Bronchial epithelial cell (primary cell): ENCODE measurements at regions not wholly inside any gene's neighbourhood (a gene's known extent, or its start where the extent isn't known, plus 50 kb on each side); places are given as distances from the start of the nearest gene placed in this dataset.
"Not testable (repeated sequence)": the region's sequence is repeated elsewhere in the genome, so short reads cannot be mapped to it uniquely, and the experiment has no call there.

Source experiments
- DNase-seq: peaks from one replicate; pipeline ENCODE4 v3.0.0-alpha.2; 2010; ENCODE audit warnings: low read depth
- FAIRE-seq: peaks from 2 replicates; lab custom pipeline; 2011; peaks lifted over from hg19 to GRCh38; lab: Jason Lieb, UNC
- H3K27me3 ChIP-seq: 2 replicates; pipeline ENCODE4 v1.5.1; 2011; ENCODE audit warnings: low read length; ENCODE audit not compliant: control insufficient read depth, insufficient read depth
- H3K36me3 ChIP-seq: 2 replicates; pipeline ENCODE4 v1.5.1; 2011; ENCODE audit warnings: low read length; ENCODE audit not compliant: control insufficient read depth, insufficient read depth
- H3K4me3 ChIP-seq: 2 replicates; pipeline ENCODE4 v1.5.1; 2011; ENCODE audit warnings: mild to moderate bottlenecking, low read depth, low read length, control low read depth
- CTCF ChIP-seq: IDR thresholded peaks from 2 replicates; pipeline ENCODE4 v1.5.1; 2011; ENCODE audit warnings: mild to moderate bottlenecking, moderate library complexity, low read length, control low read depth, inconsistent platforms; ENCODE audit not compliant: insufficient read depth, severe bottlenecking

GRCh38 chr6:159631886-159632285, 61.2 kb downstream of the SOD2 start:
- Histone ChIP-seq H3K27me3 (no peaks in the 10 kb centered on the region), H3K4me3 (no peak overlapping the region), H3K36me3 (no peaks in the 10 kb centered on the region)
- TF ChIP-seq CTCF = no peak
- DNase-seq (no peak), FAIRE-seq (no peak)

- FAIRE-seq (no peak), DNase-seq (no peak)
- no peaks in the 10 kb centered on the region for H3K36me3 ChIP-seq
- no peak for TF ChIP-seq CTCF
- no peak overlapping the region for H3K4me3 ChIP-seq
- H3K27me3 ChIP-seq = no peaks in the 10 kb centered on the region
Observed at GRCh38 chr6:159627939-159628338, 65.1 kb downstream of the SOD2 start.

- not testable (repeated sequence) for DNase-seq, FAIRE-seq, H3K4me3 ChIP-seq, H3K36me3 ChIP-seq, H3K27me3 ChIP-seq
Observed at GRCh38 chr6:159626506-159626905, 66.5 kb downstream of the SOD2 start.

GRCh38 chr6:159623156-159623555, 69.9 kb downstream of the SOD2 start:
- DNase-seq (no peak), FAIRE-seq (no peak)
- Histone ChIP-seq H3K4me3 (no peak overlapping the region), H3K36me3 (no peaks in the 10 kb centered on the region), H3K27me3 (no peaks in the 10 kb centered on the region)
- no peak for TF ChIP-seq CTCF

- FAIRE-seq = no peak
- Histone ChIP-seq H3K36me3 (no peaks in the 10 kb centered on the region), H3K27me3 (no peaks in the 10 kb centered on the region), H3K4me3 (no peak overlapping the region)
- TF ChIP-seq CTCF = no peak
- no peak for DNase-seq
Observed at GRCh38 chr6:159620947-159621346, 72.1 kb downstream of the SOD2 start.

- no peak for DNase-seq
- no peaks in the 10 kb centered on the region for H3K27me3 ChIP-seq
- no peak overlapping the region for H3K4me3 ChIP-seq
- H3K36me3 ChIP-seq = no peaks in the 10 kb centered on the region
- FAIRE-seq = no peak
- no peak for TF ChIP-seq CTCF
Observed at GRCh38 chr6:159617444-159617843, 75.6 kb downstream of the SOD2 start.
